HepG2 (cell line): ENCODE measurements at regions not wholly inside any gene's neighbourhood (a gene's known extent, or its start where the extent isn't known, plus 50 kb on each side); places are given as distances from the start of the nearest gene placed in this dataset.

Source experiments
- KDM4B ChIP-seq: sonication (generic); formaldehyde crosslinking; IDR thresholded peaks from 2 replicates; pipeline ENCODE4 v1.4.0; 2020; ENCODE audit warnings: missing genetic modification reagents
- NR2F1 ChIP-seq, 2 experiments: fragments of 450-650 bp in 1 of 2; formaldehyde crosslinking in 1 of 2; IDR thresholded peaks; 2 replicates each; pipeline versions ENCODE4 v1.5.0 to v1.6.1; 2016 to 2020; ENCODE audit warnings: mild to moderate bottlenecking in 1 of 2, missing compliant biosample characterization in 1 of 2, missing genetic modification reagents in 1 of 2, moderate library complexity in 1 of 2
- YY1 ChIP-seq: IDR thresholded peaks from 2 replicates; pipeline ENCODE4 v1.6.1; 2011; ENCODE audit warnings: low read length, low read depth, moderate library complexity, mild to moderate bottlenecking; ENCODE audit not compliant: insufficient read depth, insufficient replicate concordance
- ZNF614 ChIP-seq: IDR thresholded peaks from 2 replicates; pipeline ENCODE4 v1.6.1; 2018; ENCODE audit warnings: missing biosample characterization, missing genetic modification reagents, inconsistent platforms, borderline replicate concordance
- TF ChIP-seq, protein P1 (sequence below): IDR thresholded peaks from 2 replicates; pipeline ENCODE4 v1.6.1; 2016; ENCODE audit warnings: low read depth, missing genetic modification reagents, missing compliant biosample characterization
- TF ChIP-seq, protein P2 (sequence below): sonication (generic); formaldehyde crosslinking; IDR thresholded peaks from 2 replicates; pipeline ENCODE4 v1.5.0; 2020; ENCODE audit warnings: mild to moderate bottlenecking, missing genetic modification reagents
- TF ChIP-seq, protein P3 (sequence below): sonication (generic); formaldehyde crosslinking; IDR thresholded peaks from 2 replicates; pipeline ENCODE4 v1.4.0; 2020; ENCODE audit warnings: missing genetic modification reagents
- TF ChIP-seq, protein P4 (sequence below): sonication (generic); formaldehyde crosslinking; IDR thresholded peaks from 2 replicates; pipeline ENCODE4 v1.4.0; 2020; ENCODE audit warnings: missing genetic modification reagents
- TF ChIP-seq, protein P5 (sequence below): IDR thresholded peaks from 2 replicates; pipeline ENCODE4 v1.6.1; 2016
- TF ChIP-seq, protein P6 (sequence below): sonication (generic); formaldehyde crosslinking; IDR thresholded peaks from 2 replicates; pipeline ENCODE4 v1.5.0; 2020; ENCODE audit warnings: missing genetic modification reagents
- TF ChIP-seq, protein P7 (sequence below): sonication (generic); formaldehyde crosslinking; IDR thresholded peaks from 2 replicates; pipeline ENCODE4 v1.4.0; 2020; ENCODE audit warnings: mild to moderate bottlenecking, missing genetic modification reagents
- TF ChIP-seq, protein P8 (sequence below): sonication (generic); formaldehyde crosslinking; IDR thresholded peaks from 2 replicates; pipeline ENCODE4 v1.8.0; 2022; ENCODE audit warnings: mild to moderate bottlenecking, missing genetic modification reagents; ENCODE audit not compliant: insufficient replicate concordance

DNA sequence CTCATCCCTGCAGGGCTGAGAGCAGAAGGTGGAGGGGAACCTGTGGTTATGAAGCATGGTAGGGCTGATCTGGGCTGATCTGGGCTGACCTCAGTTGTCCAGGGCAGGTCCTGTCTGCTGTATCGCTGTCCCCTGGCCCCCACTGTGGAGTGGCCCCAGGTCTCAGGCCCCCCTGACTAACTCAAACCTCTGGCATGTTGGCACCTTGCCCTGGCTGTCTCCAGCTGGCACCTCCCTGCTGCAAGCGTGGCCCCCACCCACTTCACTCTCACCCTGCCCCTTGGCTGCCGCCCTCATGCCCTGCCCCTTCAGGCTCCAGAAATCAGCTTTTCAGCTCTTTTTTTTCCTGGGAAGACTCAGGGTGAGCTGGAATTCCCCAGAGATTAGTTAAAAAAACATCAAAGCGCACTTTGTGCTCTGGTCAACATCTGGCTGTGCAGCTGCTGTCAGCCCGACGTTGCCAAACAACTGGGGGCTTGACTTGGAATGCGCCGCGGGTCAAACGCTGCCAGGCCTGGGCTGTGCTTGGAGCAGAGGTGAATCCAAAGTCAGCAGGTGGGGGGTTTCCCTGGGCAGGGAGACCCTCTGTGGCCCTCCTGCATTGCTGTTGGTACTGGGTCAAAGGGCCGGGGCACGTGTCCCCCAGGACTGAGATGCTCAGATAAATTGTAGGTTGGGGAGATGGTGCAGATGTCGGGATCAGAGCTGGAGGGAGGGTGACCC, 173.8 kb upstream of the HDAC4 start (continued):
- TF ChIP-seq, protein P1, sequence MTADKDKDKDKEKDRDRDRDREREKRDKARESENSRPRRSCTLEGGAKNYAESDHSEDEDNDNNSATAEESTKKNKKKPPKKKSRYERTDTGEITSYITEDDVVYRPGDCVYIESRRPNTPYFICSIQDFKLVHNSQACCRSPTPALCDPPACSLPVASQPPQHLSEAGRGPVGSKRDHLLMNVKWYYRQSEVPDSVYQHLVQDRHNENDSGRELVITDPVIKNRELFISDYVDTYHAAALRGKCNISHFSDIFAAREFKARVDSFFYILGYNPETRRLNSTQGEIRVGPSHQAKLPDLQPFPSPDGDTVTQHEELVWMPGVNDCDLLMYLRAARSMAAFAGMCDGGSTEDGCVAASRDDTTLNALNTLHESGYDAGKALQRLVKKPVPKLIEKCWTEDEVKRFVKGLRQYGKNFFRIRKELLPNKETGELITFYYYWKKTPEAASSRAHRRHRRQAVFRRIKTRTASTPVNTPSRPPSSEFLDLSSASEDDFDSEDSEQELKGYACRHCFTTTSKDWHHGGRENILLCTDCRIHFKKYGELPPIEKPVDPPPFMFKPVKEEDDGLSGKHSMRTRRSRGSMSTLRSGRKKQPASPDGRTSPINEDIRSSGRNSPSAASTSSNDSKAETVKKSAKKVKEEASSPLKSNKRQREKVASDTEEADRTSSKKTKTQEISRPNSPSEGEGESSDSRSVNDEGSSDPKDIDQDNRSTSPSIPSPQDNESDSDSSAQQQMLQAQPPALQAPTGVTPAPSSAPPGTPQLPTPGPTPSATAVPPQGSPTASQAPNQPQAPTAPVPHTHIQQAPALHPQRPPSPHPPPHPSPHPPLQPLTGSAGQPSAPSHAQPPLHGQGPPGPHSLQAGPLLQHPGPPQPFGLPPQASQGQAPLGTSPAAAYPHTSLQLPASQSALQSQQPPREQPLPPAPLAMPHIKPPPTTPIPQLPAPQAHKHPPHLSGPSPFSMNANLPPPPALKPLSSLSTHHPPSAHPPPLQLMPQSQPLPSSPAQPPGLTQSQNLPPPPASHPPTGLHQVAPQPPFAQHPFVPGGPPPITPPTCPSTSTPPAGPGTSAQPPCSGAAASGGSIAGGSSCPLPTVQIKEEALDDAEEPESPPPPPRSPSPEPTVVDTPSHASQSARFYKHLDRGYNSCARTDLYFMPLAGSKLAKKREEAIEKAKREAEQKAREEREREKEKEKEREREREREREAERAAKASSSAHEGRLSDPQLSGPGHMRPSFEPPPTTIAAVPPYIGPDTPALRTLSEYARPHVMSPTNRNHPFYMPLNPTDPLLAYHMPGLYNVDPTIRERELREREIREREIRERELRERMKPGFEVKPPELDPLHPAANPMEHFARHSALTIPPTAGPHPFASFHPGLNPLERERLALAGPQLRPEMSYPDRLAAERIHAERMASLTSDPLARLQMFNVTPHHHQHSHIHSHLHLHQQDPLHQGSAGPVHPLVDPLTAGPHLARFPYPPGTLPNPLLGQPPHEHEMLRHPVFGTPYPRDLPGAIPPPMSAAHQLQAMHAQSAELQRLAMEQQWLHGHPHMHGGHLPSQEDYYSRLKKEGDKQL (CRISPR knock-in tag) = 0 out of 2 replicates have a peak, but pooled peaks have one; percentile 38
- TF ChIP-seq, protein P2, sequence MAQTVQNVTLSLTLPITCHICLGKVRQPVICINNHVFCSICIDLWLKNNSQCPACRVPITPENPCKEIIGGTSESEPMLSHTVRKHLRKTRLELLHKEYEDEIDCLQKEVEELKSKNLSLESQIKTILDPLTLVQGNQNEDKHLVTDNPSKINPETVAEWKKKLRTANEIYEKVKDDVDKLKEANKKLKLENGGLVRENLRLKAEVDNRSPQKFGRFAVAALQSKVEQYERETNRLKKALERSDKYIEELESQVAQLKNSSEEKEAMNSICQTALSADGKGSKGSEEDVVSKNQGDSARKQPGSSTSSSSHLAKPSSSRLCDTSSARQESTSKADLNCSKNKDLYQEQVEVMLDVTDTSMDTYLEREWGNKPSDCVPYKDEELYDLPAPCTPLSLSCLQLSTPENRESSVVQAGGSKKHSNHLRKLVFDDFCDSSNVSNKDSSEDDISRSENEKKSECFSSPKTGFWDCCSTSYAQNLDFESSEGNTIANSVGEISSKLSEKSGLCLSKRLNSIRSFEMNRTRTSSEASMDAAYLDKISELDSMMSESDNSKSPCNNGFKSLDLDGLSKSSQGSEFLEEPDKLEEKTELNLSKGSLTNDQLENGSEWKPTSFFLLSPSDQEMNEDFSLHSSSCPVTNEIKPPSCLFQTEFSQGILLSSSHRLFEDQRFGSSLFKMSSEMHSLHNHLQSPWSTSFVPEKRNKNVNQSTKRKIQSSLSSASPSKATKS (CRISPR knock-in tag) = no peak
- TF ChIP-seq, protein P3, sequence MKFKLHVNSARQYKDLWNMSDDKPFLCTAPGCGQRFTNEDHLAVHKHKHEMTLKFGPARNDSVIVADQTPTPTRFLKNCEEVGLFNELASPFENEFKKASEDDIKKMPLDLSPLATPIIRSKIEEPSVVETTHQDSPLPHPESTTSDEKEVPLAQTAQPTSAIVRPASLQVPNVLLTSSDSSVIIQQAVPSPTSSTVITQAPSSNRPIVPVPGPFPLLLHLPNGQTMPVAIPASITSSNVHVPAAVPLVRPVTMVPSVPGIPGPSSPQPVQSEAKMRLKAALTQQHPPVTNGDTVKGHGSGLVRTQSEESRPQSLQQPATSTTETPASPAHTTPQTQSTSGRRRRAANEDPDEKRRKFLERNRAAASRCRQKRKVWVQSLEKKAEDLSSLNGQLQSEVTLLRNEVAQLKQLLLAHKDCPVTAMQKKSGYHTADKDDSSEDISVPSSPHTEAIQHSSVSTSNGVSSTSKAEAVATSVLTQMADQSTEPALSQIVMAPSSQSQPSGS = peak; percentile 76; the same call in 1 of the 2 replicates
- TF ChIP-seq, protein P4, sequence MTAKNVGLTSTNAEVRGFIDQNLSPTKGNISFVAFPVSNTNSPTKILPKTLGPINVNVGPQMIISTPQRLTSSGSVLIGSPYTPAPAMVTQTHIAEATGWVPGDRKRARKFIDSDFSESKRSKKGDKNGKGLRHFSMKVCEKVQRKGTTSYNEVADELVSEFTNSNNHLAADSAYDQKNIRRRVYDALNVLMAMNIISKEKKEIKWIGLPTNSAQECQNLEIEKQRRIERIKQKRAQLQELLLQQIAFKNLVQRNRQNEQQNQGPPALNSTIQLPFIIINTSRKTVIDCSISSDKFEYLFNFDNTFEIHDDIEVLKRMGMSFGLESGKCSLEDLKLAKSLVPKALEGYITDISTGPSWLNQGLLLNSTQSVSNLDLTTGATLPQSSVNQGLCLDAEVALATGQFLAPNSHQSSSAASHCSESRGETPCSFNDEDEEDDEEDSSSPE (CRISPR knock-in tag) = peak; percentile 55; the same call in 1 of the 2 replicates
- TF ChIP-seq, protein P5, sequence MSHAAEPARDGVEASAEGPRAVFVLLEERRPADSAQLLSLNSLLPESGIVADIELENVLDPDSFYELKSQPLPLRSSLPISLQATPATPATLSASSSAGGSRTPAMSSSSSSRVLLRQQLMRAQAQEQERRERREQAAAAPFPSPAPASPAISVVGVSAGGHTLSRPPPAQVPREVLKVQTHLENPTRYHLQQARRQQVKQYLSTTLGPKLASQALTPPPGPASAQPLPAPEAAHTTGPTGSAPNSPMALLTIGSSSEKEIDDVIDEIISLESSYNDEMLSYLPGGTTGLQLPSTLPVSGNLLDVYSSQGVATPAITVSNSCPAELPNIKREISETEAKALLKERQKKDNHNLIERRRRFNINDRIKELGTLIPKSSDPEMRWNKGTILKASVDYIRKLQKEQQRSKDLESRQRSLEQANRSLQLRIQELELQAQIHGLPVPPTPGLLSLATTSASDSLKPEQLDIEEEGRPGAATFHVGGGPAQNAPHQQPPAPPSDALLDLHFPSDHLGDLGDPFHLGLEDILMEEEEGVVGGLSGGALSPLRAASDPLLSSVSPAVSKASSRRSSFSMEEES (CRISPR knock-in tag) = peak; percentile 63
- TF ChIP-seq, protein P6, sequence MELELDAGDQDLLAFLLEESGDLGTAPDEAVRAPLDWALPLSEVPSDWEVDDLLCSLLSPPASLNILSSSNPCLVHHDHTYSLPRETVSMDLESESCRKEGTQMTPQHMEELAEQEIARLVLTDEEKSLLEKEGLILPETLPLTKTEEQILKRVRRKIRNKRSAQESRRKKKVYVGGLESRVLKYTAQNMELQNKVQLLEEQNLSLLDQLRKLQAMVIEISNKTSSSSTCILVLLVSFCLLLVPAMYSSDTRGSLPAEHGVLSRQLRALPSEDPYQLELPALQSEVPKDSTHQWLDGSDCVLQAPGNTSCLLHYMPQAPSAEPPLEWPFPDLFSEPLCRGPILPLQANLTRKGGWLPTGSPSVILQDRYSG = no peak
- TF ChIP-seq NR2F1 (CRISPR knock-in tag; IDR thresholded peaks at IDR 0.05) = peak; percentile 30 to 50; a peak in 1 of 4 replicates
- TF ChIP-seq, protein P7, sequence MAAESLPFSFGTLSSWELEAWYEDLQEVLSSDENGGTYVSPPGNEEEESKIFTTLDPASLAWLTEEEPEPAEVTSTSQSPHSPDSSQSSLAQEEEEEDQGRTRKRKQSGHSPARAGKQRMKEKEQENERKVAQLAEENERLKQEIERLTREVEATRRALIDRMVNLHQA (CRISPR knock-in tag) = no peak
- no peak for TF ChIP-seq YY1
- TF ChIP-seq KDM4B (CRISPR knock-in tag) = no peak
- peak; percentile 78 for TF ChIP-seq ZNF614 (CRISPR knock-in tag)
- TF ChIP-seq, protein P8, sequence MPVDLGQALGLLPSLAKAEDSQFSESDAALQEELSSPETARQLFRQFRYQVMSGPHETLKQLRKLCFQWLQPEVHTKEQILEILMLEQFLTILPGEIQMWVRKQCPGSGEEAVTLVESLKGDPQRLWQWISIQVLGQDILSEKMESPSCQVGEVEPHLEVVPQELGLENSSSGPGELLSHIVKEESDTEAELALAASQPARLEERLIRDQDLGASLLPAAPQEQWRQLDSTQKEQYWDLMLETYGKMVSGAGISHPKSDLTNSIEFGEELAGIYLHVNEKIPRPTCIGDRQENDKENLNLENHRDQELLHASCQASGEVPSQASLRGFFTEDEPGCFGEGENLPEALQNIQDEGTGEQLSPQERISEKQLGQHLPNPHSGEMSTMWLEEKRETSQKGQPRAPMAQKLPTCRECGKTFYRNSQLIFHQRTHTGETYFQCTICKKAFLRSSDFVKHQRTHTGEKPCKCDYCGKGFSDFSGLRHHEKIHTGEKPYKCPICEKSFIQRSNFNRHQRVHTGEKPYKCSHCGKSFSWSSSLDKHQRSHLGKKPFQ (CRISPR knock-in tag) = no peak
